ENCODE measurements at regions not wholly inside any gene's neighbourhood (a gene's known extent, or its start where the extent isn't known, plus 50 kb on each side); places are given as distances from the start of the nearest gene placed in this dataset.

- TF ChIP-seq CTCF (conservative IDR thresholded peaks at IDR 0.05; ENCODE audit: low read length): no peak
- no peak overlapping the region for H3K4me3 ChIP-seq (ENCODE audit: low read length)
- DNase-seq (ENCODE audit: low read depth): no peak
Measured at GRCh38 chr5:103851091-103851490, 288.5 kb upstream of the NUDT12 start.

GRCh38 chr5:103849934-103850333 is 287.3 kb upstream of the NUDT12 start:
- no peak overlapping the region for H3K4me3 ChIP-seq (ENCODE audit: low read length)
- no peak for TF ChIP-seq CTCF (conservative IDR thresholded peaks at IDR 0.05; ENCODE audit: low read length)
- peak; percentile 79 for DNase-seq (ENCODE audit: low read depth)

- no peak for TF ChIP-seq CTCF (conservative IDR thresholded peaks at IDR 0.05; ENCODE audit: low read length)
- no peak overlapping the region for H3K4me3 ChIP-seq (ENCODE audit: low read length)
- DNase-seq (ENCODE audit: low read depth): peak; percentile 8
Measured at GRCh38 chr5:103847060-103847459, 284.5 kb upstream of the NUDT12 start.

GRCh38 chr5:103842936-103843335 is 280.3 kb upstream of the NUDT12 start:
- H3K4me3 ChIP-seq (ENCODE audit: low read length): no peak overlapping the region
- no peak for DNase-seq (ENCODE audit: low read depth)
- no peak for TF ChIP-seq CTCF (conservative IDR thresholded peaks at IDR 0.05; ENCODE audit: low read length)

GRCh38 chr5:103840600-103840999 is 278.0 kb upstream of the NUDT12 start:
- TF ChIP-seq CTCF (conservative IDR thresholded peaks at IDR 0.05; ENCODE audit: low read length): no peak
- H3K4me3 ChIP-seq (ENCODE audit: low read length): no peak overlapping the region
- peak; percentile 39 for DNase-seq (ENCODE audit: low read depth)

GRCh38 chr5:103834216-103834615 is 271.6 kb upstream of the NUDT12 start:
- TF ChIP-seq CTCF (conservative IDR thresholded peaks at IDR 0.05; ENCODE audit: low read length): no peak
- DNase-seq (ENCODE audit: low read depth): no peak
- H3K4me3 ChIP-seq (ENCODE audit: low read length): no peak overlapping the region

- H3K4me3 ChIP-seq (ENCODE audit: low read length): no peak overlapping the region
- DNase-seq (ENCODE audit: low read depth): no peak
- TF ChIP-seq CTCF (conservative IDR thresholded peaks at IDR 0.05; ENCODE audit: low read length): 0 out of 2 replicates have a peak, but pooled peaks have one; percentile 4
Measured at GRCh38 chr5:103829585-103829984, 267.0 kb upstream of the NUDT12 start.
